Erythroblast (primary cell): ENCODE measurements at regions not wholly inside any gene's neighbourhood (a gene's known extent, or its start where the extent isn't known, plus 50 kb on each side); places are given as distances from the start of the nearest gene placed in this dataset.

Experiments used
- GATA1 ChIP-seq: IDR thresholded peaks from 2 replicates; pipeline ENCODE4 v1.6.1; 2011; ENCODE audit warnings: low read depth, mild to moderate bottlenecking, control low read depth, low read length, moderate library complexity
- POLR2A ChIP-seq: IDR thresholded peaks from 2 replicates; pipeline ENCODE4 v1.6.1; 2011; ENCODE audit warnings: mild to moderate bottlenecking, low read length

DNA sequence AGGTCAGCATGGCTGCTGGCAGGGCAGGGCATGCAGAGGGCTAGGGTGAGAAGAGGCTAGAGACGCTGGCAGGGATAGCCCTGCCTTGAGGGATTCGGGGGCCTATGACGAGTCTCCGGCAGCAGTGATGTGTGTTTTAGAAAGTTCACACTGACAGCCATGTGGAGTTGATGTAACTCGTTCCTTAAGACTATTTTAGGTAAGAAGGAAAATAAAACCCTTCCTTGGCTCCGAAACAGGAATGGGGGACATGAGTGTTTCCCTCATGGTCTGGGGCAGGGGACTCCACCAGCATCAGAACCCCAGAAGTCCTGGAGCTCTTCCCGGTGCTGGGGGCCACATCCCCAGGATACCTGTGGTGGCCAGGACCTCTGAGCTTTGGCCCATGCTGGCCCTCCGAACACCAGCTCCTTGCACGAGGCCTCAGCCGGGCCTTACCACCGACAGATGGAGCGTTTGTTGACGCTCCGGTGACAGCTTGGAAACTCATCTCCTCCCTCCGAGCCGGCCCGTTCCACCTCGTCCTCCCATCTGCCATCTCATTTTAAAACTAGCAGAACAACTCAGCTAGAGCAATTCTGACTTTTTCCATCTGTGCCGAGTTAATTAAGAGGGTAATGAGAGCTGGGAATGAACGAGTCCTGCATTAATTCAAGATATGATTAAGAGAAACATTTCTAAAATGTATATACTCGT, 337.7 kb downstream of the CDK5RAP2 start:
- no peak for TF ChIP-seq POLR2A
- no peak for TF ChIP-seq GATA1
